K562 (cell line): ENCODE measurements at regions not wholly inside any gene's neighbourhood (a gene's known extent, or its start where the extent isn't known, plus 50 kb on each side); places are given as distances from the start of the nearest gene placed in this dataset.

ENCODE experiments used
- CBX1 ChIP-seq: sonication (generic); IDR thresholded peaks from 2 replicates; pipeline ENCODE4 v1.6.1; 2016; ENCODE audit warnings: antibody characterized with exemption, low read depth, mild to moderate bottlenecking
- ELF1 ChIP-seq: fragments of 200-800 bp; sonication (Bioruptor generic); IDR thresholded peaks from 2 replicates; pipeline ENCODE4 v1.6.1; 2016; ENCODE audit warnings: missing genetic modification characterization, missing compliant biosample characterization
- EZH2 ChIP-seq: IDR thresholded peaks from 2 replicates; pipeline ENCODE4 v1.6.1; 2012; ENCODE audit warnings: low read depth, mild to moderate bottlenecking, inconsistent platforms, low read length, borderline replicate concordance
- HCFC1 ChIP-seq: IDR thresholded peaks from 2 replicates; pipeline ENCODE4 v1.6.1; 2012; ENCODE audit warnings: low read depth, low read length, improper control_type of control experiment
- IRF2 ChIP-seq: sonication (generic); formaldehyde crosslinking; IDR thresholded peaks from 2 replicates; pipeline ENCODE4 v1.8.1; 2022; ENCODE audit warnings: mild to moderate bottlenecking, missing genetic modification reagents
- RFX1 ChIP-seq: fragments of 450-650 bp; IDR thresholded peaks from 2 replicates; pipeline ENCODE4 v1.6.1; 2016; ENCODE audit warnings: mild to moderate bottlenecking, moderate library complexity
- SAFB ChIP-seq: fragments of 200-400 bp; formaldehyde crosslinking; IDR thresholded peaks from 2 replicates; pipeline ENCODE4 v1.6.1; 2017; ENCODE audit warnings: low read depth, low read length, borderline replicate concordance
- TARDBP ChIP-seq: fragments of 450-650 bp; IDR thresholded peaks from 2 replicates; pipeline ENCODE4 v1.6.1; 2016
- TF ChIP-seq, protein P1 (sequence below): sonication (generic); formaldehyde crosslinking; IDR thresholded peaks from 2 replicates; pipeline ENCODE4 v1.9.0; 2022; ENCODE audit warnings: mild to moderate bottlenecking, missing genetic modification reagents
- TF ChIP-seq, protein P2 (sequence below): sonication (generic); formaldehyde crosslinking; IDR thresholded peaks from 2 replicates; pipeline ENCODE4 v1.8.0; 2022; ENCODE audit warnings: mild to moderate bottlenecking, low read depth, missing genetic modification reagents

DNA sequence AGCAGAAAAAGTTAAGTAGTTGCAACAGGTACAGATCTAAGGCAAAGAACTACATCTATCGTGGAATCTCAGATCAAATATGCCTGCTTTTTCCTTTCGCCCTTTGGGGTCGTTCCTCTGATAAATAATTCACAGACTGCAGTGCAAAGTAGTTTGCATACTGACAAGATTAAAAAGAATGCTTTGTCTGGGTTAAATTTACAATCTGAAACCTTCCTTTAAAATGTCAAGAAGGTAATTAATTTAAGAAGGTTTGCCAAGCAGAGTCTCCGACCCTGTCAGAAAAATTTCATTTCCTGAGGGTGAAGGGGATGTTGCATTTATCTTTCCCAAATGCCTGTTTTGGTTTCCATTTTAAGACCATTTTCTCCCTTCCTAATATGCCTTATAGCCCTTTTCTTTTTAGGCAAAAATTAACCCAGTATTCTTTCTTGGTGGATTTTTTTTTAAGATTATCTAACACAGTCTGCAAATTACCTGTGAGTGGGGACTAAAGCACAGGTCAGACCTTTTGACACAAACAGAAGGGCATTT lies 406.9 kb downstream of the LRIG3 start:
- TF ChIP-seq TARDBP: no peak
- TF ChIP-seq IRF2 (CRISPR knock-in tag): no peak
- TF ChIP-seq, protein P1, sequence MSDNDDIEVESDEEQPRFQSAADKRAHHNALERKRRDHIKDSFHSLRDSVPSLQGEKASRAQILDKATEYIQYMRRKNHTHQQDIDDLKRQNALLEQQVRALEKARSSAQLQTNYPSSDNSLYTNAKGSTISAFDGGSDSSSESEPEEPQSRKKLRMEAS (CRISPR knock-in tag): no peak
- TF ChIP-seq, protein P2, sequence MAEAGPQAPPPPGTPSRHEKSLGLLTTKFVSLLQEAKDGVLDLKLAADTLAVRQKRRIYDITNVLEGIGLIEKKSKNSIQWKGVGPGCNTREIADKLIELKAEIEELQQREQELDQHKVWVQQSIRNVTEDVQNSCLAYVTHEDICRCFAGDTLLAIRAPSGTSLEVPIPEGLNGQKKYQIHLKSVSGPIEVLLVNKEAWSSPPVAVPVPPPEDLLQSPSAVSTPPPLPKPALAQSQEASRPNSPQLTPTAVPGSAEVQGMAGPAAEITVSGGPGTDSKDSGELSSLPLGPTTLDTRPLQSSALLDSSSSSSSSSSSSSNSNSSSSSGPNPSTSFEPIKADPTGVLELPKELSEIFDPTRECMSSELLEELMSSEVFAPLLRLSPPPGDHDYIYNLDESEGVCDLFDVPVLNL: no peak
- TF ChIP-seq HCFC1: no peak
- no peak for TF ChIP-seq CBX1
- TF ChIP-seq ELF1 (tag): no peak
- TF ChIP-seq RFX1: no peak
- no peak for TF ChIP-seq EZH2
- no peak for TF ChIP-seq SAFB
